ENCODE measurements at regions not wholly inside any gene's neighbourhood (a gene's known extent, or its start where the extent isn't known, plus 50 kb on each side); places are given as distances from the start of the nearest gene placed in this dataset.

DNA sequence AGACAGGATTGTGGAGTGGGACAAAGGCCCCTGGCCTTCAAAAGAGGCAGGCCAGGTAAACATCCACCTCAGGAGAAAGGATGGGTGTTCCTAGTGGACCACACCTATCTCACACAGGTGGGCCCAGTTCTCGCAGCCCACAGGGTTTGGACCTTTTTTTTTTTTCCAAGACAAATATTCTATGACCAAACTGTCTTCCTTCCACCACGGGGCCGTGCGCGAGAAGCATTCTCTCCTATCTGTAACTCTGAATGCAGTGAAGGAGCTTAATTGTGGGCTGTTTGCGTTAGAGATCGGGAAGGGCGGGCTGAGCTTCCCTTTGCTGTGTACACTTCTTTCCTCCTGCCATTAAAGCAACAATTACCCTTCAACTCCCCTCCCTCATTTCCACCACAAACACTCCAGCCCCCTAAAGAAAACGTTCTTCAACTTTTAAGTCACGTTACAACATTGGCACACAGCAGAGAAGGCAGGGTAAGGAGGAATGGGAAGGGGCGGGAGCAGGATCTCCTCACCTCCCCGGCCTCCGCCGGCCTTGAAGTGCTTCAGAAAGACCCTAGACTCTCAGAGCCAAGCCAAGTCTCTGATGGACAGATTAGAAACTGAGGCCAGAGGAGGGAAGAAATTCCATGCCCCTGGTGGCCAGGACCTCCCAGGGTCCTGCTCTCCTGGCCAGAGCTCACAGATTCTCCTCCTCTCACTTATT lies 238.4 kb downstream of the BUD13 start:
- no peak for DNase-seq
- WGBS, 2 donors: 41 to 47% methylated on average over 14 of the region's 14 CpGs
- peaks cover 0 to 5% (median 2%) of the 10 kb centered on the region in 4 donors for H3K9me3 ChIP-seq
- no peak overlapping the region for H3K4me3 ChIP-seq
- H3K36me3 ChIP-seq: no peaks in the 10 kb centered on the region
- ATAC-seq (ENCODE audit: low FRiP score in 2 of 2): no peak
- H3K4me1 ChIP-seq: no peaks in the 10 kb centered on the region
- H3K27me3 ChIP-seq: no peaks in the 10 kb centered on the region
- TF ChIP-seq POLR2A (IDR thresholded peaks at IDR 0.05): no peak
- no peak for TF ChIP-seq EP300 (IDR thresholded peaks at IDR 0.05)
- TF ChIP-seq, protein P1, sequence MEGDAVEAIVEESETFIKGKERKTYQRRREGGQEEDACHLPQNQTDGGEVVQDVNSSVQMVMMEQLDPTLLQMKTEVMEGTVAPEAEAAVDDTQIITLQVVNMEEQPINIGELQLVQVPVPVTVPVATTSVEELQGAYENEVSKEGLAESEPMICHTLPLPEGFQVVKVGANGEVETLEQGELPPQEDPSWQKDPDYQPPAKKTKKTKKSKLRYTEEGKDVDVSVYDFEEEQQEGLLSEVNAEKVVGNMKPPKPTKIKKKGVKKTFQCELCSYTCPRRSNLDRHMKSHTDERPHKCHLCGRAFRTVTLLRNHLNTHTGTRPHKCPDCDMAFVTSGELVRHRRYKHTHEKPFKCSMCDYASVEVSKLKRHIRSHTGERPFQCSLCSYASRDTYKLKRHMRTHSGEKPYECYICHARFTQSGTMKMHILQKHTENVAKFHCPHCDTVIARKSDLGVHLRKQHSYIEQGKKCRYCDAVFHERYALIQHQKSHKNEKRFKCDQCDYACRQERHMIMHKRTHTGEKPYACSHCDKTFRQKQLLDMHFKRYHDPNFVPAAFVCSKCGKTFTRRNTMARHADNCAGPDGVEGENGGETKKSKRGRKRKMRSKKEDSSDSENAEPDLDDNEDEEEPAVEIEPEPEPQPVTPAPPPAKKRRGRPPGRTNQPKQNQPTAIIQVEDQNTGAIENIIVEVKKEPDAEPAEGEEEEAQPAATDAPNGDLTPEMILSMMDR (IDR thresholded peaks at IDR 0.05): no peak
- TF ChIP-seq POLR2AphosphoS5 (IDR thresholded peaks at IDR 0.05): no peak
- H3K27ac ChIP-seq: no peak overlapping the region

DNA sequence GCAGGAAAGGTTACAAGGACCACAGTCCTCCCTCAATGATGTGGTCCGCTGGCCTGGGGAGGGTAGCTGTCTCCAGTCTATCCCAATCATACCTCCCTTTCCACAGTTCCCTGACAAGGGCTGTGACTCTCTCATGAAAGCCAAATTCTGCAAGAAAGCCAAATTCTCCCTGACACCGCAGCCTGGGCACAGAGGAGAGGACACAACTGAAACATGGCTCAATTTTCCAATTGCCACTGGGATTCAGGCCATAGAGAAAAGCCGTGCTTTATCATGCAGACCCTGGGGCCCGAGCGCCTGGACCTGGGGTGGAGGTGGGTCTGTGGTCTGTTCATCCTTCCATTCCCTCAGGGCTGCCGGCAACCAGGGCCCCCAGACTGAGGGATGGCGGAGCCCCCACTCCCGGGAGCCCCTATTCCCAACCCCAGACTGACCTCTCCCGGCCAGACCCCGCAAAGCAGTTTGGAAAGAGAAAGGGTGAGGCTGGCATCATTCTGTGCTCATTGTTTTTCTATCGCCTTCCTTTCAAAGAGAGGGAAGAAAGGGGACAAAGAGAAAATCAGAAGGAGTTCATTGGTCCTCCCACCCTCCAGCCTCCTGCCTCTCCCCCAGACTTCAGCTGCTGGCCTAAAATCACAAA lies 239.5 kb downstream of the BUD13 start:
- TF ChIP-seq EP300 (IDR thresholded peaks at IDR 0.05) (no peak), POLR2A (IDR thresholded peaks at IDR 0.05) (no peak), POLR2AphosphoS5 (IDR thresholded peaks at IDR 0.05) (no peak)
- TF ChIP-seq, protein P1 (IDR thresholded peaks at IDR 0.05): no peak
- no peaks in the 10 kb centered on the region for H3K27me3 ChIP-seq
- DNase-seq: no peak

DNA sequence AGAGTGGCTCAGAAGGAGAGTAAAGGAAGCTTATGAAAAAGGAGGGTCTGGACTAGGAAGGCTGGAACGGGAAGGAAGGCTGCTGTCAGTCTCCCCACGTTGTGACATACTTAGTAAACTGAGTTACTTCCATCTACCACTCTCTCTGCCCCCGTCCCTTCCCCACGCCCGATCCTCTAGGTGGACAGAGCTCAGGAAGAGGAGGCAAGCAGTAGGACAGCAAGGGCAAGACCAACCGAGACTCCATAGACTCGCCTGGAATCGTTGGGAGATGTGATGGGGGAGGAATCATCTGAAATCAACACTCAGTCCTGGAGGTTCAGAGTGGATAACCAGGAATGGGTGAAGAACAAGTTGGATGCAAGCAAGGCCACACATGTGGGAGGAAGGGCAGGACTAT lies 240.7 kb downstream of the BUD13 start:
- Histone ChIP-seq H3K4me3 (no peak overlapping the region), H3K27me3 (no peaks in the 10 kb centered on the region), H3K9me3 (peaks cover 0 to 5% (median 2%) of the 10 kb centered on the region in 4 donors), H3K4me1 (no peaks in the 10 kb centered on the region), H3K36me3 (no peaks in the 10 kb centered on the region), H3K27ac (no peak overlapping the region)
- ATAC-seq (ENCODE audit: low FRiP score in 2 of 2): no peak
- 75 to 83% methylated on average over 8 of the region's 8 CpGs for WGBS, 2 donors
- TF ChIP-seq POLR2AphosphoS5 (IDR thresholded peaks at IDR 0.05) (no peak), EP300 (IDR thresholded peaks at IDR 0.05) (no peak), POLR2A (IDR thresholded peaks at IDR 0.05) (no peak)
- TF ChIP-seq, protein P1 (IDR thresholded peaks at IDR 0.05): no peak
- DNase-seq: no peak

More for the DNA sequence above, 239.5 kb downstream of the BUD13 start:
- Histone ChIP-seq H3K4me3 (no peak overlapping the region), H3K27ac (no peak overlapping the region), H3K4me1 (no peaks in the 10 kb centered on the region), H3K36me3 (no peaks in the 10 kb centered on the region), H3K9me3 (peaks cover 0 to 5% (median 2%) of the 10 kb centered on the region in 4 donors)
- no peak for ATAC-seq (ENCODE audit: low FRiP score in 2 of 2)
- 55 to 84% methylated on average over 4 to 11 of the region's 11 CpGs for WGBS, 2 donors

DNA sequence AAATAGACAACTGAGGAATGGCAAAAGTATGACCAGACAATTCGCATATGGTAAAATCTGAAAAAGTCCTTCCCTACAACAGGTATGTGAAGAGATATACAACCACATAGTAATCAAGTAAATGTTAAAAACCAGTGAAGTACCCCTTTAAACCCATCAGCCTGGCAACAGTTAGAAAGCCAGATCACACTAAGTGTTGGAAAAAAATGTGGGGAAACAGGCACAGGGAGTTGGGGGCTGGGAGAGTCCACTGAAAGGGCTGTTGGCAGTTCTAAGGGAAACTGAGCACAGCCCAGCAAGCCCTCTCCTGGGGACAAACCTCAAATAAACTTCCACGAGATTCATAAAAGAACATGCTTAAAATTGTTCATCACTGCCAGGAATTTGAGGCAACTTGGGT lies 242.1 kb downstream of the BUD13 start:
- WGBS, 2 donors: 81 to 91% methylated on average over 2 of the region's 2 CpGs
- peaks cover 0 to 5% (median 2%) of the 10 kb centered on the region in 4 donors for H3K9me3 ChIP-seq
- no peak for ATAC-seq (ENCODE audit: low FRiP score in 2 of 2)
- no peaks in the 10 kb centered on the region for H3K36me3 ChIP-seq
- DNase-seq: no peak
- no peak overlapping the region for H3K4me3 ChIP-seq
- no peaks in the 10 kb centered on the region for H3K27me3 ChIP-seq
- TF ChIP-seq EP300 (IDR thresholded peaks at IDR 0.05) (no peak), POLR2AphosphoS5 (IDR thresholded peaks at IDR 0.05) (no peak), POLR2A (IDR thresholded peaks at IDR 0.05) (no peak)
- TF ChIP-seq, protein P1 (IDR thresholded peaks at IDR 0.05): no peak
- no peak overlapping the region for H3K27ac ChIP-seq
- no peaks in the 10 kb centered on the region for H3K4me1 ChIP-seq
